Neuronal stem cell (in vitro differentiated cells): ENCODE measurements at regions not wholly inside any gene's neighbourhood (a gene's known extent, or its start where the extent isn't known, plus 50 kb on each side); places are given as distances from the start of the nearest gene placed in this dataset.

Experiments
- DNase-seq: peaks from one replicate; pipeline ENCODE4 v3.0.0-alpha.2; 2013; ENCODE audit warnings: low spot score
- H2AFZ ChIP-seq: one replicate; pipeline ENCODE4 v1.6.1; 2013; ENCODE audit warnings: mild to moderate bottlenecking, low read length, inconsistent platforms
- H2AK5ac ChIP-seq: 2 replicates; pipeline ENCODE4 v1.6.1; 2013; ENCODE audit warnings: low read depth, mild to moderate bottlenecking, inconsistent platforms, low read length, moderate library complexity, mixed read lengths
- H2BK120ac ChIP-seq: 2 replicates; pipeline ENCODE4 v1.6.1; 2013; ENCODE audit warnings: low read depth, mild to moderate bottlenecking, inconsistent platforms, low read length, moderate library complexity, mixed read lengths
- H2BK12ac ChIP-seq: one replicate; pipeline ENCODE4 v1.6.1; 2013; ENCODE audit warnings: low read length, inconsistent platforms
- H2BK15ac ChIP-seq: 2 replicates; pipeline ENCODE4 v1.6.1; 2013; ENCODE audit warnings: mild to moderate bottlenecking, low read length, inconsistent platforms, mixed read lengths
- H2BK5ac ChIP-seq: one replicate; pipeline ENCODE4 v1.6.1; 2013; ENCODE audit warnings: inconsistent platforms, mild to moderate bottlenecking, low read length, moderate library complexity
- H3K14ac ChIP-seq: one replicate; pipeline ENCODE4 v1.6.1; 2013; ENCODE audit warnings: low read length, inconsistent platforms
- H3K18ac ChIP-seq: 2 replicates; pipeline ENCODE4 v1.6.1; 2013; ENCODE audit warnings: low read length, inconsistent platforms
- H3K23ac ChIP-seq: 2 replicates; pipeline ENCODE4 v1.6.1; 2013; ENCODE audit warnings: low read depth, mild to moderate bottlenecking, mixed read lengths, low read length, inconsistent platforms; ENCODE audit not compliant: poor library complexity
- H3K27ac ChIP-seq: replicated peaks from 3 replicates; pipeline ENCODE4 v1.5.1; 2013; ENCODE audit warnings: low read length, inconsistent platforms
- H3K27me3 ChIP-seq, 3 experiments: 2 replicates each; pipeline ENCODE4 v1.6.1; 2013; ENCODE audit warnings: low read length in 3 of 3, mild to moderate bottlenecking in 2 of 3, inconsistent platforms in 1 of 3, low read depth in 1 of 3, mixed read lengths in 1 of 3, moderate library complexity in 1 of 3; ENCODE audit not compliant: control insufficient read depth in 3 of 3, insufficient read depth in 3 of 3
- H3K36me3 ChIP-seq, 2 donors: replicated peaks in 1 of 2; 2 replicates each; pipeline ENCODE4 v1.6.1; 2013; ENCODE audit warnings: low read length in 2 of 2; ENCODE audit not compliant: control insufficient read depth in 2 of 2, insufficient read depth in 2 of 2
- H3K4ac ChIP-seq: 2 replicates; pipeline ENCODE4 v1.6.1; 2013; ENCODE audit warnings: inconsistent platforms, mild to moderate bottlenecking, low read length, moderate library complexity
- H3K4me1 ChIP-seq, 2 donors: 1 replicate in 1 of 2; 2 replicates in 1 of 2; pipeline ENCODE4 v1.6.1; 2013; ENCODE audit warnings: low read length in 2 of 2, low read depth in 1 of 2; ENCODE audit not compliant: control insufficient read depth in 2 of 2, insufficient read depth in 1 of 2
- H3K4me2 ChIP-seq: one replicate; pipeline ENCODE4 v1.6.1; 2013; ENCODE audit warnings: mild to moderate bottlenecking, low read length, inconsistent platforms; ENCODE audit not compliant: insufficient read depth, poor library complexity, severe bottlenecking
- H3K4me3 ChIP-seq, 2 donors: 2 replicates each; pipeline ENCODE4 v1.5.1; 2013; ENCODE audit warnings: low read length in 2 of 2, mild to moderate bottlenecking in 2 of 2, inconsistent platforms in 1 of 2, moderate library complexity in 1 of 2
- H3K79me1 ChIP-seq: one replicate; pipeline ENCODE4 v1.6.1; 2013; ENCODE audit warnings: low read depth, mild to moderate bottlenecking, inconsistent platforms, low read length, moderate library complexity
- H3K9ac ChIP-seq: one replicate; pipeline ENCODE4 v1.6.1; 2013; ENCODE audit warnings: mild to moderate bottlenecking, low read depth, low read length, inconsistent platforms; ENCODE audit not compliant: poor library complexity
- H3K9me3 ChIP-seq, 2 donors: replicated peaks in 1 of 2; 2 replicates each; pipeline versions ENCODE3 to v1.6.1; 2013; ENCODE audit warnings: low read length in 2 of 2, mild to moderate bottlenecking in 2 of 2, inconsistent platforms in 1 of 2, low read depth in 1 of 2, mixed read lengths in 1 of 2, moderate library complexity in 1 of 2; ENCODE audit not compliant: control insufficient read depth in 2 of 2, insufficient read depth in 1 of 2
- H4K8ac ChIP-seq: one replicate; pipeline ENCODE4 v1.6.1; 2013; ENCODE audit warnings: low read depth, mild to moderate bottlenecking, inconsistent platforms, low read length, moderate library complexity
- H4K91ac ChIP-seq: one replicate; pipeline ENCODE4 v1.6.1; 2013; ENCODE audit warnings: low read length, low read depth, mild to moderate bottlenecking, inconsistent platforms; ENCODE audit not compliant: poor library complexity
- WGBS, 2 donors: extraction: QIAGEN DNeasy Blood & Tissue Kit; methylation state at CpG; one replicate each; pipeline ENCODE4 v1.1.7; 2013; ENCODE audit warnings: missing lambda C conversion rate in 2 of 2, mixed read lengths in 1 of 2; ENCODE audit not compliant: insufficient read length in 2 of 2, insufficient replicate concordance in 1 of 2; ENCODE audit errors: extremely low coverage in 2 of 2; 5-methylcytosine and 5-hydroxymethylcytosine counted together

DNA sequence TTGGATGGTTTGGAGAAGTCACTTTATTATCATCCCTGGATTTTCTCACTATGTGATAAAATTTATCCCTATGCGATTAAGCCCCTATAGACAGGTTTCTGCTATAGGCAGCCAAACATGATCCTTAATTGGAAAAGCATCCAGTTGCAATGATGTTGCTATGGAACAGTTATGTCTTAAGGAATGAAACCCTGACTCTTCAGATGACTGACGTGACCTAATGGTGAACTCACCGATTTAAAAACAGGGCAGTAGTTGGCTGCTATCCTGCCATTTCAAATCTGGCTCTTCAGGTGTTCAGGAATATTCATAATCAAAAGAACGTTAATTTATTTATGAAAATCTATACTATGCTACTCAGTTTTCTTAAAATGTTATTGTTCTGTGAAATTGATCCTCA lies 106.8 kb upstream of the ROBO1 start:
- Histone ChIP-seq H3K27ac (no peak overlapping the region), H3K4me1 (no peaks in the 10 kb centered on the region), H3K4me3 (no peak overlapping the region), H3K79me1 (no peaks in the 10 kb centered on the region), H3K9me3 (peaks cover 0 to 2% of the 10 kb centered on the region in 2 donors), H3K18ac (no peak overlapping the region), H2BK120ac (no peak overlapping the region), H4K91ac (no peak overlapping the region), H3K27me3 (no peaks in the 10 kb centered on the region), H3K4me2 (no peak overlapping the region), H3K23ac (no peak overlapping the region), H2AK5ac (no peak overlapping the region), H3K36me3 (no peaks in the 10 kb centered on the region), H2BK15ac (no peak overlapping the region), H2BK12ac (no peak overlapping the region), H4K8ac (no peak overlapping the region), H3K9ac (no peak overlapping the region), H3K14ac (no peak overlapping the region), H2BK5ac (no peak overlapping the region), H2AFZ (no peak overlapping the region), H3K4ac (no peak overlapping the region)
- WGBS, 2 donors, result no CpG with 5 or more reads among the region's 4 CpGs
- no peak for DNase-seq

DNA sequence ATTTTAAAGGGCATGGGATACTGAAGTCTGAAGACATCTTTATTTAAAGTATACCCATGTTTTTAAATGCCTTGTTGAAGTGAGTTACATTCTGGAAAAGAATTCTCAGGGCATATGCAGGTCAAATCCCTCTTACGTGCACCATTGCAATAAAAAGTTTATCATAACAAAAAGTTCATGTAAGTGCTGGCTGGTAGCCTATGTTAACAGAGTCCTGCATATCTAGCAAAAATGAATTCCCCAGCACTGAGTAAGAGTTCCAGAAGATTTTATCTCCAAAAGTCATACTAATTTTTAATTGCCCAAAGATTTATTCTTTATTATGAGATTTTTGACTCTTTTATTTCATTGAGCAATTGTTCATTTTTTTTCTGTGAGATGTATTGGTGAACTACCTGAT lies 104.7 kb upstream of the ROBO1 start:
- Histone ChIP-seq H3K4ac (no peak overlapping the region), H3K14ac (no peak overlapping the region), H3K36me3 (no peaks in the 10 kb centered on the region), H3K4me2 (no peak overlapping the region), H4K91ac (no peak overlapping the region), H2BK15ac (no peak overlapping the region), H2BK120ac (no peak overlapping the region), H3K4me3 (no peak overlapping the region), H3K27ac (no peak overlapping the region), H3K23ac (no peak overlapping the region), H2BK12ac (no peak overlapping the region), H3K4me1 (no peaks in the 10 kb centered on the region), H2BK5ac (no peak overlapping the region), H3K9ac (no peak overlapping the region), H3K18ac (no peak overlapping the region), H2AFZ (no peak overlapping the region), H3K79me1 (no peaks in the 10 kb centered on the region), H4K8ac (no peak overlapping the region), H3K9me3 (no peaks in the 10 kb centered on the region), H2AK5ac (no peak overlapping the region), H3K27me3 (no peaks in the 10 kb centered on the region)
- no peak for DNase-seq
- no CpG with 5 or more reads among the region's 1 CpG for WGBS, 2 donors

GRCh38 chr3:79871656-79872055 lies 103.9 kb upstream of the ROBO1 start:
- no peak overlapping the region for H2BK120ac ChIP-seq

GRCh38 chr3:79870313-79870620 lies 102.5 kb upstream of the ROBO1 start:
- Histone ChIP-seq H3K9ac (no peak overlapping the region), H3K4me1 (no peaks in the 10 kb centered on the region), H4K91ac (no peak overlapping the region), H4K8ac (no peak overlapping the region), H3K18ac (no peak overlapping the region), H2AK5ac (no peak overlapping the region), H2BK5ac (no peak overlapping the region), H3K27me3 (no peaks in the 10 kb centered on the region), H3K23ac (no peak overlapping the region), H2BK12ac (no peak overlapping the region), H3K14ac (no peak overlapping the region), H3K27ac (no peak overlapping the region), H3K4ac (no peak overlapping the region), H2BK15ac (no peak overlapping the region), H2BK120ac (no peak overlapping the region), H3K4me2 (no peak overlapping the region), H3K36me3 (no peaks in the 10 kb centered on the region), H3K79me1 (no peaks in the 10 kb centered on the region), H3K4me3 (no peak overlapping the region), H3K9me3 (no peaks in the 10 kb centered on the region), H2AFZ (no peak overlapping the region)
- DNase-seq, result no peak

More at GRCh38 chr3:79871656-79872055, 103.9 kb upstream of the ROBO1 start:
- H3K79me1 ChIP-seq, result no peaks in the 10 kb centered on the region
- H2AFZ ChIP-seq, result no peak overlapping the region
- no peak overlapping the region for H2AK5ac ChIP-seq
- H3K36me3 ChIP-seq, result no peaks in the 10 kb centered on the region
- H3K27ac ChIP-seq, result no peak overlapping the region
- no peaks in the 10 kb centered on the region for H3K9me3 ChIP-seq
- H3K4ac ChIP-seq, result no peak overlapping the region
- H3K27me3 ChIP-seq, result no peaks in the 10 kb centered on the region
- no CpG with 5 or more reads among the region's 1 CpG for WGBS, 2 donors
- no peak overlapping the region for H4K8ac ChIP-seq
- no peak overlapping the region for H2BK12ac ChIP-seq
- no peak overlapping the region for H4K91ac ChIP-seq
- no peak overlapping the region for H3K18ac ChIP-seq
- H3K4me3 ChIP-seq, result no peak overlapping the region
- H2BK15ac ChIP-seq, result no peak overlapping the region
- H2BK5ac ChIP-seq, result no peak overlapping the region
- H3K9ac ChIP-seq, result no peak overlapping the region
- H3K4me2 ChIP-seq, result no peak overlapping the region
- no peak for DNase-seq
- no peaks in the 10 kb centered on the region for H3K4me1 ChIP-seq
- no peak overlapping the region for H3K14ac ChIP-seq
- no peak overlapping the region for H3K23ac ChIP-seq
